B cell (primary cell): ENCODE measurements at regions not wholly inside any gene's neighbourhood (a gene's known extent, or its start where the extent isn't known, plus 50 kb on each side); places are given as distances from the start of the nearest gene placed in this dataset.

Experiments used
- ATAC-seq: fragments of 200-7000 bp; cut with Tn5 transposase; one replicate; pipeline ENCODE4 v1.10.0; 2021; ENCODE audit warnings: low read depth, mild to moderate bottlenecking, moderate number of reproducible peaks, moderate library complexity
- CTCF ChIA-PET: fragments of 350-600 bp; sonication (Branson Sonifier 250); formaldehyde crosslinking; loops from one replicate; lab custom pipeline; 2021; ENCODE audit warnings: antibody characterized with exemption, inconsistent platforms; lab: Charles Lee
- POLR2A ChIA-PET: fragments of 350-600 bp; sonication (Branson Sonifier 250); formaldehyde crosslinking; loops from one replicate; lab custom pipeline; 2021; ENCODE audit warnings: antibody characterized with exemption; lab: Charles Lee
- DNase-seq: peaks from one replicate; pipeline ENCODE4 v3.0.0; 2013
- H2AFZ ChIP-seq: 2 replicates; pipeline ENCODE4 v1.6.1; 2012; ENCODE audit warnings: mild to moderate bottlenecking, low read depth, low read length; ENCODE audit not compliant: insufficient read depth, poor library complexity, severe bottlenecking
- H3K27ac ChIP-seq, 2 donors: 1 replicate in 1 of 2; 2 replicates in 1 of 2; pipeline ENCODE4 v1.5.1; 2012 to 2013; ENCODE audit warnings: low read length in 2 of 2, mild to moderate bottlenecking in 2 of 2, moderate library complexity in 1 of 2
- H3K27me3 ChIP-seq, 4 experiments: fragments of 200-600 bp in 1 of 4; sonication (generic) in 1 of 4; replicated peaks in 1 of 4; 1 replicate in 2 of 4; 2 replicates in 2 of 4; pipeline versions ENCODE4 v1.6.1 to v1.7.0; 2013 to 2016; ENCODE audit warnings: low read length in 3 of 4, mild to moderate bottlenecking in 2 of 4, mixed read lengths in 1 of 4, moderate library complexity in 1 of 4; ENCODE audit not compliant: insufficient read depth in 4 of 4, control insufficient read depth in 3 of 4; ENCODE audit errors: control extremely low read depth in 1 of 4
- H3K36me3 ChIP-seq, 2 experiments: replicated peaks in 1 of 2; 1 replicate in 1 of 2; 2 replicates in 1 of 2; pipeline versions ENCODE4 v1.6.1 to v1.7.1; 2013; ENCODE audit warnings: low read length in 1 of 2; ENCODE audit not compliant: insufficient read depth in 2 of 2, control insufficient read depth in 1 of 2; ENCODE audit errors: control extremely low read depth in 1 of 2, extremely low read depth in 1 of 2
- H3K4me1 ChIP-seq, 2 donors: fragments of 200-600 bp in 1 of 2; sonication (generic) in 1 of 2; 1 replicate in 1 of 2; 2 replicates in 1 of 2; pipeline versions ENCODE4 v1.5.1 to v1.6.1; 2013 to 2017; ENCODE audit warnings: low read length in 2 of 2; ENCODE audit not compliant: control insufficient read depth in 2 of 2, insufficient read depth in 2 of 2
- H3K4me2 ChIP-seq: replicated peaks from 2 replicates; pipeline ENCODE3; 2012; ENCODE audit warnings: mild to moderate bottlenecking, low read depth, low read length; ENCODE audit not compliant: poor library complexity, severe bottlenecking
- H3K4me3 ChIP-seq, 5 experiments: fragments of 200-600 bp in 1 of 5; sonication (generic) in 1 of 5; 1 replicate in 3 of 5; 2 replicates in 2 of 5; pipeline versions ENCODE4 v1.5.1 to v1.7.0; 2011 to 2016; ENCODE audit warnings: low read length in 4 of 5, mild to moderate bottlenecking in 4 of 5, low read depth in 2 of 5, control low read depth in 1 of 5, moderate library complexity in 1 of 5; ENCODE audit not compliant: insufficient read depth in 1 of 5; ENCODE audit errors: control extremely low read depth in 1 of 5, extremely low read depth in 1 of 5
- H3K79me2 ChIP-seq: fragments of 200-600 bp; sonication (generic); one replicate; pipeline ENCODE4 v1.6.0; 2016; ENCODE audit warnings: low read length; ENCODE audit not compliant: control insufficient read depth, insufficient read depth
- H3K9ac ChIP-seq: fragments of 200-600 bp; sonication (generic); 2 replicates; pipeline ENCODE4 v1.6.1; 2017; ENCODE audit warnings: mild to moderate bottlenecking, low read length, moderate library complexity
- H3K9me3 ChIP-seq, 3 donors: one replicate each; pipeline versions ENCODE4 v1.6.1 to v1.7.1; 2013; ENCODE audit warnings: low read length in 2 of 3; ENCODE audit not compliant: control insufficient read depth in 2 of 3, insufficient read depth in 1 of 3; ENCODE audit errors: control extremely low read depth in 1 of 3
- H4K20me1 ChIP-seq: 2 replicates; pipeline ENCODE4 v1.6.0; 2012; ENCODE audit warnings: mild to moderate bottlenecking, low read length; ENCODE audit not compliant: insufficient read depth, control insufficient read depth, poor library complexity, severe bottlenecking
- H3K27ac Mint-ChIP-seq: one replicate; pipeline ENCODE4 v1.8.0; 2021; ENCODE audit warnings: mixed read lengths
- H3K27me3 Mint-ChIP-seq: one replicate; pipeline ENCODE4 v1.8.0; 2021; ENCODE audit warnings: mixed read lengths
- H3K4me1 Mint-ChIP-seq: one replicate; pipeline ENCODE4 v1.8.0; 2021; ENCODE audit warnings: mixed read lengths
- H3K4me3 Mint-ChIP-seq: one replicate; pipeline ENCODE4 v1.8.0; 2021; ENCODE audit warnings: mixed read lengths
- H3K9me3 Mint-ChIP-seq: one replicate; pipeline ENCODE4 v1.8.0; 2022; ENCODE audit warnings: mixed read lengths; ENCODE audit not compliant: insufficient read depth
- CTCF ChIP-seq: fragments of 200-600 bp; IDR thresholded peaks from one replicate; pipeline ENCODE4 v1.8.0; 2022; ENCODE audit warnings: antibody characterized with exemption, mild to moderate bottlenecking
- EZH2 ChIP-seq: IDR thresholded peaks from 2 replicates; pipeline ENCODE4 v1.6.1; 2012; ENCODE audit warnings: borderline replicate concordance, low read depth, mild to moderate bottlenecking, moderate library complexity, low read length; ENCODE audit not compliant: insufficient read depth, poor library complexity, severe bottlenecking
- WGBS: methylation state at CpG from one replicate; pipeline ENCODE4 v1.1.5; 2013; ENCODE audit warnings: missing lambda C conversion rate; ENCODE audit not compliant: insufficient coverage; 5-methylcytosine and 5-hydroxymethylcytosine counted together
- intact Hi-C: fragments of 100-400 bp; cut with micrococcal nuclease; formaldehyde crosslinking; loops from one replicate; pipeline ENCODE4 v1.10.0; 2022

- WGBS = 87% methylated on average over 6 of the region's 13 CpGs
- Histone ChIP-seq H3K4me3 (no peak overlapping the region), H3K4me1 (no peaks in the 10 kb centered on the region), H3K27me3 (no peaks in the 10 kb centered on the region), H3K9me3 (no peaks in the 10 kb centered on the region), H3K9ac (no peak overlapping the region), H3K36me3 (no peaks in the 10 kb centered on the region), H2AFZ (no peak overlapping the region), H4K20me1 (no peaks in the 10 kb centered on the region), H3K79me2 (no peaks in the 10 kb centered on the region), H3K4me2 (no peak overlapping the region), H3K27ac (no peak overlapping the region)
- intact Hi-C loops = no loop called here
- no peak for TF ChIP-seq CTCF
- no peak for TF ChIP-seq EZH2
- ChIA-PET POLR2A (no interaction called here), CTCF (no interaction called here)
- Mint-ChIP-seq H3K4me3 (no peak overlapping the region), H3K4me1 (no peaks in the 10 kb centered on the region), H3K9me3 (no peaks in the 10 kb centered on the region), H3K27ac (no peak overlapping the region), H3K27me3 (peaks cover 1% of the 10 kb centered on the region)
- ATAC-seq (no peak), DNase-seq (no peak)
Measured at GRCh38 chr1:232542633-232543593, 87.0 kb downstream of the SIPA1L2 start.

DNA sequence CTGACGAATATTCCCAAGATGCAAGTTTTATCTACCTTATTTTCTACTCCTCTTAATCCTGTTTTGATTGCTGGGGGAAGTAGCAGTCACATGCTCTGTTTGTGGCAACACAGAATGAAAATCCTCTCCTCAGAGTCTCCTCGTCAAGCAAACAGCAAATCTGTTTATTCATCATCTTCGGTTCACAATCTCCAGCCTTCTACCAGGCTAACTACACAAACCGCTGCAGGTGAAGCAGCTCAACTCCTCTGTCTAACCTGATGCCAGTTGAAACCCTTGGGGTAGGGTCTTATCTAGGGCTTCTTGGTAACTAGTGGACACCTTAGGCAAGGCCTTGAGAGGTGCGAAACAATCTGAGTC, 91.0 kb downstream of the SIPA1L2 start:
- Mint-ChIP-seq H3K27me3 (peaks cover 3% of the 10 kb centered on the region), H3K4me3 (no peak overlapping the region), H3K27ac (no peak overlapping the region), H3K4me1 (no peaks in the 10 kb centered on the region), H3K9me3 (no peaks in the 10 kb centered on the region)
- intact Hi-C loops = no loop called here
- Histone ChIP-seq H3K9me3 (no peaks in the 10 kb centered on the region), H3K79me2 (no peaks in the 10 kb centered on the region), H3K4me3 (no peak overlapping the region), H3K4me2 (no peak overlapping the region), H3K4me1 (no peaks in the 10 kb centered on the region), H4K20me1 (no peaks in the 10 kb centered on the region), H3K27ac (no peak overlapping the region), H3K9ac (no peak overlapping the region), H3K27me3 (no peaks in the 10 kb centered on the region), H2AFZ (no peak overlapping the region), H3K36me3 (no peaks in the 10 kb centered on the region)
- ChIA-PET POLR2A (no interaction called here), CTCF (no interaction called here)
- no CpG with 5 or more reads among the region's 5 CpGs for WGBS
- ATAC-seq (no peak), DNase-seq (no peak)
- TF ChIP-seq EZH2 = no peak
- no peak for TF ChIP-seq CTCF
